ENCODE measurements at regions not wholly inside any gene's neighbourhood (a gene's known extent, or its start where the extent isn't known, plus 50 kb on each side); places are given as distances from the start of the nearest gene placed in this dataset.

GRCh38 chr6:14690120-14691056 lies 555.5 kb upstream of the JARID2 start:
- ChIA-PET CTCF (no interaction called here), POLR2A (interaction anchor here (0.6 kb wide), 1 partner anchor 558 kb away, joined by 5 read pairs; no protein-coding TSS in a partner anchor)
- BruUV-seq (replicated peaks): no TSS peak
- Mint-ChIP-seq H3K9me3 (ENCODE audit: unreplicated experiment) (no peaks in the 10 kb centered on the region), H3K27me3 (ENCODE audit: insufficient read depth, unreplicated experiment) (no peaks in the 10 kb centered on the region), H3K4me1 (ENCODE audit: low read depth, unreplicated experiment) (peaks cover 6% of the 10 kb centered on the region), H3K27ac (ENCODE audit: unreplicated experiment) (no peak overlapping the region), H3K36me3 (ENCODE audit: insufficient read depth, unreplicated experiment) (no peaks in the 10 kb centered on the region), H3K4me3 (ENCODE audit: unreplicated experiment) (no peak overlapping the region)
- intact Hi-C loops (cut with micrococcal nuclease; ENCODE audit: unreplicated experiment): no loop called here
- TF ChIP-seq CTCF (IDR thresholded peaks at IDR 0.05; ENCODE audit: insufficient read depth in 1 of 2, low read depth in 1 of 2, low read length in 1 of 2, severe bottlenecking in 1 of 2, unreplicated experiment in 1 of 2): no peak
- H3K4me1 ChIP-seq: no peaks in the 10 kb centered on the region
- no peak overlapping the region for H3K4me3 ChIP-seq (ENCODE audit: low read depth, low read length)
- no peaks in the 10 kb centered on the region for H3K36me3 ChIP-seq (ENCODE audit: control insufficient read depth, insufficient read depth, low read length)
- DNase-seq: no peak
- H3K27me3 ChIP-seq (replicated peaks; ENCODE audit: control insufficient read depth, insufficient read depth, low read length): no peaks in the 10 kb centered on the region
- H3K9me3 ChIP-seq: no peaks in the 10 kb centered on the region

GRCh38 chr6:14692208-14692607 lies 553.7 kb upstream of the JARID2 start:
- H3K36me3 Mint-ChIP-seq (ENCODE audit: insufficient read depth, unreplicated experiment): no peaks in the 10 kb centered on the region
- Histone ChIP-seq H3K9me3 (no peaks in the 10 kb centered on the region), H3K4me1 (no peaks in the 10 kb centered on the region), H3K4me3 (ENCODE audit: low read depth, low read length) (no peak overlapping the region), H3K27me3 (replicated peaks; ENCODE audit: control insufficient read depth, insufficient read depth, low read length) (no peaks in the 10 kb centered on the region), H3K36me3 (ENCODE audit: control insufficient read depth, insufficient read depth, low read length) (no peaks in the 10 kb centered on the region)
- no peak for TF ChIP-seq CTCF (IDR thresholded peaks at IDR 0.05; ENCODE audit: insufficient read depth in 1 of 2, low read depth in 1 of 2, low read length in 1 of 2, severe bottlenecking in 1 of 2, unreplicated experiment in 1 of 2)
- H3K9me3 Mint-ChIP-seq (ENCODE audit: unreplicated experiment): no peaks in the 10 kb centered on the region
- H3K27ac Mint-ChIP-seq (ENCODE audit: unreplicated experiment): no peak overlapping the region
- DNase-seq: no peak
- H3K27me3 Mint-ChIP-seq (ENCODE audit: insufficient read depth, unreplicated experiment): no peaks in the 10 kb centered on the region
- ChIA-PET CTCF (no interaction called here), POLR2A (no interaction called here)
- peaks cover 6% of the 10 kb centered on the region for H3K4me1 Mint-ChIP-seq (ENCODE audit: low read depth, unreplicated experiment)
- no peak overlapping the region for H3K4me3 Mint-ChIP-seq (ENCODE audit: unreplicated experiment)
- BruUV-seq (replicated peaks): no TSS peak
- intact Hi-C loops (cut with micrococcal nuclease; ENCODE audit: unreplicated experiment): no loop called here

GRCh38 chr6:14693301-14694192 lies 552.3 kb upstream of the JARID2 start:
- Histone ChIP-seq H3K4me1 (no peaks in the 10 kb centered on the region), H3K9me3 (no peaks in the 10 kb centered on the region), H3K36me3 (ENCODE audit: control insufficient read depth, insufficient read depth, low read length) (no peaks in the 10 kb centered on the region), H3K4me3 (ENCODE audit: low read depth, low read length) (no peak overlapping the region), H3K27me3 (replicated peaks; ENCODE audit: control insufficient read depth, insufficient read depth, low read length) (no peaks in the 10 kb centered on the region)
- intact Hi-C loops (cut with micrococcal nuclease; ENCODE audit: unreplicated experiment): no loop called here
- no peak for TF ChIP-seq CTCF (IDR thresholded peaks at IDR 0.05; ENCODE audit: insufficient read depth in 1 of 2, low read depth in 1 of 2, low read length in 1 of 2, severe bottlenecking in 1 of 2, unreplicated experiment in 1 of 2)
- Mint-ChIP-seq H3K27ac (ENCODE audit: unreplicated experiment) (no peak overlapping the region), H3K36me3 (ENCODE audit: insufficient read depth, unreplicated experiment) (no peaks in the 10 kb centered on the region), H3K27me3 (ENCODE audit: insufficient read depth, unreplicated experiment) (no peaks in the 10 kb centered on the region), H3K4me1 (ENCODE audit: low read depth, unreplicated experiment) (peaks cover 6% of the 10 kb centered on the region), H3K4me3 (ENCODE audit: unreplicated experiment) (no peak overlapping the region), H3K9me3 (ENCODE audit: unreplicated experiment) (no peaks in the 10 kb centered on the region)
- CTCF ChIA-PET: no interaction called here
- no peak for DNase-seq
- POLR2A ChIA-PET: no interaction called here
- BruUV-seq (replicated peaks): no TSS peak

All from Caco-2 (cell line).